HG03571 (cell line): ENCODE measurements at regions not wholly inside any gene's neighbourhood (a gene's known extent, or its start where the extent isn't known, plus 50 kb on each side); places are given as distances from the start of the nearest gene placed in this dataset.

Experiments used
- ATAC-seq: cut with Tn5 transposase; IDR thresholded peaks from one replicate; pipeline ENCODE4 v1.9.1; 2021; ENCODE audit not compliant: unreplicated experiment

DNA sequence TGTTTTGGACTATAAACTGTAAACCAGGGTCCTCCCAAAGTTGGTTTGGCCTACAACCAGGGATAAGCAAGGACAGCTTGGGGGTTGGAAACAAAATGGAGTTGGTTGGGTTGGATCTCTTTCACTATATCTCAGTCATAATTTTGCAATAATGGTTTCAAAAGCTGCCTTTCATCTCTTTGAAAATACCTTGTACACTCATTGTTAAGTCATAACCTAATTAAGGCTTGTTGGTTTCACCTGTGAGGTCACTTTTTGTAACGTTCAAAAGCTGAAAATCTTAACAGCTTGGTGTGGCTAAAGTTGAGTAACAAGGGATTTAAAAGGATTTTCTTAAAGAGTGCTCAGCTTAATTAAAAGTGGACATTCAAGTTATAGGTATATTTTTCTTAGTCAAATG lies 476.1 kb downstream of the IPMK start:
- ATAC-seq, result no peak

DNA sequence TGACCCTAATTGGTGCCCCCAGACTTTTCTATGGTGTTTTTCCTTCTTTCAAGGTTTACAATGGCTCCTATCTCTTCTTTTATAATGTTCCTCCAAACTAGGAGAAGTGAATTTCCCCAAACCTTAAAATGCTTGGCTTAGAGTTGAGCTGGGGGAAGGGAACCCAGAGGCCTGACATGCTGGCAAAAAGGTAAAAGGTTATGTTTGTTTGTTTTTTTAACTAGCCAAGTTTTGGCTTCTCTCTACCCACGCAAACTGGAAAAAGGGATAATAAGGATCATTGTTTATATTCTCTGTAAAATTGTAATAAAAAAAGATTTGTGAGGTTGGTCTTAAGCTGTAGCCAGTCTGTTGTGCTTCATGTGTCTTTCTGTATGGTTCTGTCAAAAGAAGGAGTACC lies 477.0 kb downstream of the IPMK start:
- no peak for ATAC-seq

DNA sequence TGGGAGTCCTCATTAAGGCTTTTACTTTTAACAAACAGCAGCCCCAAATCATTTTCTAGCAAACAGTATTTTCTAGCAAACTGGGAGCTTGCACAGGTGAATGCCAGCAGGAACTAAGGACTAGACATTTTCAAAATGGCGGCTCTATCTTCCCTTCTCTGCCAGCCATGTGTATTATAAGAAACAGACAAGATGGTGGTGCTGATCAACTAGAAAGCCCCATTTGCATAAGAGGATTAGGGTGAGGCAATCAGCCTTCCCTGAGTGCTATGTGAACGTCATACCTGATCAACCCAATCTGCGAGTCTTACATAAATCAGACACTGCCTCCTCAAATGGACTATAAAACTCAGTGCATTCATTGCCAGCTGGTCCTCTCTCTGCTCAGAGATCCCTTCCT lies 479.6 kb downstream of the IPMK start:
- no peak for ATAC-seq

DNA sequence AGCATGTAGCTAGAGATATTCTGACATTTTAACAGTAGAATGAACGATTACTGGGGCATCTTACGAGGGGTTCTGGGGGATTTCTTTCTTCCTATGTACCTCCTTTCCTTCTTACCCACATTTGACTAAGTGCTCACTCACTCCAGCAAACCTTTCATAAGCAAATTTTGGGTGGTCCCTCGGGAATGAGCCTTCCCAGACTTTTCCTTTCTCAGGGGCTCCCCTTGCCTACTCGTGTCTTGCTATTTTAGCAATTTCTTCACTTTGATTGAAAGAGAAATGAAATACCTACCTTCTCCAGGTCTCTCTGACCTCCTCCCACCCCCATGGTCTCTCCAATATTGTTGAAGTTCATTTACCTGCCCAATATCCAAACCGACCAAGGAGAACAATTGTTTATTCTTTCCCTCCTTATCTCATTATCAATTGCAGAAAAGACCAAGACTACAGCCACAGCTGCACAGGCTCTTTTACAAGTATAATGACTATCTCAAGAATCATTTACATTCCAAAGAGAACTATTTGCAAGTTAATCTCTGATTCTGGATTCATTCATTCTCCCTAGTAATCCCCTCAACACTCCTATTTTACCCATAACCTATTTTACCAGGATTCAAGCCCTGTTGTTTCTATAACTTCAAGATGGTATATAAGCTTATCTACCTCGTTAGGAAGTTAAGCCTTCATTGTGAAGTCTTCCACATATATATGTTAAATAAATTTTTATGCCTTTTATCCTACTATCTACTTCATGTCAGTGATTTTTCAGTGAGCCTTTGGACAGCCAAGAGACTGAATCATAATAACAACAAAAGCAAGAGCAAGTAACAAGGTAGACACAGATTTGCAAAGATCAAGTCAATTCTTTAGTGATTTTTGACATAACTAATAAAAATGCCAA lies 480.6 kb downstream of the IPMK start:
- ATAC-seq, result no peak

DNA sequence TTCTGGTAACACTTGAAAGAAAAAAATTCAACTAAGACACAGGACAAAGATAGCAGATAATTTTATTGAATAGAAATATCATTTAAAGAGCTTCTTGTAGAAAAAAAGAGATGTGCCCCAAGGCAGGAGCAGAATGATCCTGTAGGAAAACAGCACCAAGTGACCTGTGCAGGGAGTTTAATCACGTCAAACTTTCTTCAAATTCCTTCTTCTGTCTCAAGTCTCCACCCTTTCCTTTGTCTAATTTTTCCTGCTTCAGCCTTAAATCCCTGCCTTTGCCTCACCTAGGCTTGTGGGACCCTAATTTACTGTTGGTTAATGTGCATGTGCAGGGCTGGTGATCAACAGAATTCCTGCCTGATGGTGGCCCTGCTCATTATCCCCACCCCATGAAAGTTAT lies 481.4 kb downstream of the IPMK start:
- no peak for ATAC-seq

DNA sequence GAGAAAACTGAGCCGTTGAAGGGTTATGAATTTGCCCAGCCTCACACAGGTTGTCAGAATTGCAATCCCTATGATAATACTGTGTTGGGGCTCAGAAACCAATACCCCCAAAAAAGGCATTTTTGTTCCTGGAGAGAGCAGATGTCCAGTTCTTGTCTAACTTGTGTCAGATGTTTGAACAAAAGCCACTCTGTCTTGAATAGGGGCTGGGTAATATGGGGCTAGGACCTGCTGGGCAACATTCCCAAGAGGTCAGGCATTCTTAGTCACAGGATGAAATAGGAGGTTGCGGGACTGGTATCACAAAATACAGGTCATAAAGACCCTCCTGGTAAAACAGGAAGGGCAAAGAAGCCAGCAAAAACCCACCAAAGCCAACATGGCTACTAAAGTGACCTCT lies 482.1 kb downstream of the IPMK start:
- no peak for ATAC-seq

DNA sequence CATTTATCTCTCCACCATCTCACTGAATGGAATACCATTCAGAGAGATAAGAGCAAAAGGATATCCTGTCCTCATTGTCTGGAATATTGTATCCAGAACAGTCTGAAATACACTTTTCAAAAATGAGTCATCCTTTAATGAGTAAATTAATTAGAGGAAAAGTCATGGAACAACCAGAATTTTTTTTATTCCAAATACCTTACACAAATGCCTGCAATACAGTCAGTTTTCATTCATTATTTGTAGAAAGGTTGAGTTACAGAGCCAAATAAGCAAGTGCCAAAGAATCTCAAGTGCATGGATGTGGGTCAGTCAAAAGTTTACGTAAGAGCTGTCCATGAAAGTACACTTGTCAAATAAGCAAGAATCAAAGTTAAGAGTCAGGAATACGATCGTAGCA lies 482.6 kb downstream of the IPMK start:
- ATAC-seq, result no peak

DNA sequence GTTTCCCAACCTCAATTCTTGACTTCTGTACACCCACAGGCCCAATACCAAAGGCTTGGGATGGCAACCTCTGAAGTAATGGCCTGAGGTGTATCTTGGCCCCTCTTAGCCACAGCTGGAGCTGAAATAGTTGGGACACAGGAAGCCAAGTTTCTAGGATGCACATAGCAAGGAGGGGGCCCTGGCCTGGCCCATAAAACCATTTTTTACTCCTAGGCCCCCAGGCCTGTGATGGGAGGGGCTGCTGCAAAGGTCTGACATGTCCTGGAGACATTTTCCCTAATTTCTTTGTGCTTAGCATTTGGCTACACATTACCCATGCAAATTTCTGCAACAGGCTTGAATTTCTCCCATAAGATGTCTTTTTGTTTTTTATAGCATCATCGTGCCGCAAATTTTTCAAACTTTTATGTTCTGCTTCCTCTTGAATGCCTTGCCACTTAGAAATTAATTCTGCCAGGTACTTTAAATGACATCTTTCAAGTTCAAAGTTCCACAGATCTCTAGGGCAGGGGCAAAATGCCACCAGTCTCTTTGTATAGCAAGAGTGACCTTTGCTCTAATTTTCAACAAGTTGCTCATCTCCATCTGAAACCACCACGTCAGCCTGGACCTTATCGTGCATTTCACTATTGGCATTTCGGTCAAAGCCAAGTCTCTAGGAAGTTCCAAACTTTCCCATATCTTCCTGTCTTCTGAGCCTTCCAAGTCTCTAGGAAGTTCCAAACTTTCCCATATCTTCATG lies 490.8 kb downstream of the IPMK start:
- no peak for ATAC-seq

DNA sequence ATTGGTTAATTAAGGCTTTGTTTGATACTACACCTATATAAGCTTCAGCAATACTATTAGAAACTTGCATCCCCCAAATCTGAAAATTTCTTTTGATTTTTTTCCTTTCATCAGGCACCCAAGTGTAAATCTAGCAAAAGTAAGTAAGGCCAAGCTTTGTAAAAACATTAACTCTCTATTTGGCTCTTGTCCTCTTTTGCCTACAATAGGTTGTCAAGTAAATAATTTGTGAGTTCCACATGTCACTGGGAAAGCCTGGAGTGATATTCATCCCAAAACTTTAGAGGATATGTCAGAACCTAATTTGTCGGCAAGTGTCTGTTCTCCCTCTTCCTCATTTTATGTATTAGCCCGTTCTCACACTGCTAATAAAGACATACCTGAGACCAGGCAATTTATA lies 492.4 kb downstream of the IPMK start:
- ATAC-seq, result no peak

DNA sequence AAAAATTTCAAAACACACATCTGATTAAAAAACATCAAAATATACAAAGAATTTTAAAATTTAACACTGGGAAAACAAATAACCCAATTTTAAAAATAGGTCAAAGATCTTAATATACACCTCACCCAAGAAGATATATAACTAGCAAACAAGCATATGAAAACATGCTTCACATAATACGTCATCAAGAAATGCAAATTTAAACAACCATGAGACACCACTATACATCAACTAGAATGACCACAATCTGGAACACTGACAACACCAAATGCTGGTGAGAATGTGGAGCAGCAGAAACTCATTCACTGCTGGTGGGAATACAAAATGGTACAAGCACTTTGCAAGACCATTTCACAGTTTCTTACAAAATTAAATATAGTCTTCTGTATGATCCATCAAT lies 498.4 kb downstream of the IPMK start:
- no peak for ATAC-seq

DNA sequence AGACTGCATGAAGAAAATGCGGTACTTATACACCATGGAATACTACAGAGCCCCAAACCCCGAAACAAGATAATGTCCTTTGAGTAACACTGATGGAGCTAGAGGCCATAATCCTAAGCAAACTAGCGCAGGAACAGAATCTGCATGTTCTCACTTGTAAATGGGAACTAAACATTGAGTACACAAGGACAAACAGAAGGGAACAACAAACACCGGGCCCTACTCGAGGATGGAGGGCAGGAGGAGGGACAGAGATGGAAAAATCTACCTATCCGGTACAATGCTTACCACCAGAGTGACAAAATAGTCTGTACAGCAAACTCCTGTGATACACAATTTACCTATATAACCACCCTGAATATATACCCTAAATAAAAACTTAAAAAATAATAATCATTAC lies 507.9 kb downstream of the IPMK start:
- ATAC-seq, result no peak

DNA sequence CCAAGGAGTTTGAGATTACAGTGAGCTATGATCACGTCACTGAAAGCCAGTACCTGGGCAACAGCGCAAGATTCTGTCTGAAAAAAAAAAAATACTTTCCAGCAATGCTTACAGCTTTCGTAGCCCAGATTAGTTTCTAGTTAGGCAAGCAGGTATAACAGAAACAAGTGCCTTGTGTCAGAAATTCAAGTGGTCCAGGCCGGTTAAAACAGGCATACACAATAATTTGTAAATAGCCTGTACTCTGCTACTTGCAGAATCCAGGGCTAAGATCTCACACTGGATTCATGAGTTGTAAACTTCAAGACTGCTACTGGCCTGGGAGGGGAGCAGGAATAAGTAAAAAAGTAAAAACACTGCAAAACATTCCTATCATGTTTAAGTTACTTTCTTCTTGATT lies 512.9 kb downstream of the IPMK start:
- ATAC-seq, result no peak

DNA sequence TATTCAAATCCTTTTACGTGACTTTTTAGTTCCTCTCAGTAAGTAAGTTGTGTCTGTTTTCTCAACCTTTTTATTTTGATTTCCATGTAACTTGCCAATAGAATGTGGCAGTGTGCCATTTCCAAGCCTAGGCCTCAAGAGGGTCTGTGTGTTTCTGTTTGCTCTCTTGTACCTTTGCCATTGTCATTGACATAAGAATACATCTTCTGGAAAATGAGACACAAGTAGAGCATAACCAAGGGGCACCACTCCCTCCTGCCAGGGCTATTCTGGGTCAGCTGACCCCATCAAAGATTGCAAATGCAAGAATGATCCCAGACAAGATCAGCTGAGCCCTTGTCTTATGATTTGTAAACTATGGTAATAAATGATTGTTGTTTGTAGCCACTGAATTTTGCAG lies 524.0 kb downstream of the IPMK start:
- no peak for ATAC-seq

DNA sequence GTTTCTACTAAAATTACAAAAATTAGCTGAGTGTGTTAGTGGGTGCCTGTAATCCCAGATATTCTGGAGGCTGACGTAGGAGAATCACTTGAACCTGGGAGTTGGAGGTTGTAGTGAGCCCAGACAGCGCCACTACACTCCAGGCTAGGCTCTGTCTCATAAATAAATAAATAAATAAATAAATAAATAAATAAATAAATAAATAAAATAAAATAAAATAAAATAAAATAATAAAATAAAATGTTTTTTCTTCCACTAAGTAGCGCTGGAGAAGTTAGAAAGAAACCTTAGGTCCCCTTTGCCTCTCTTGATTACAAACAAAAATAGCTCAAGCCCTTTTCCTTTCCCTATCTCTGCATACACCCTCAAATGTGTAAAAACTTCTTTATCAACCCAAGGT lies 525.9 kb downstream of the IPMK start:
- no peak for ATAC-seq

DNA sequence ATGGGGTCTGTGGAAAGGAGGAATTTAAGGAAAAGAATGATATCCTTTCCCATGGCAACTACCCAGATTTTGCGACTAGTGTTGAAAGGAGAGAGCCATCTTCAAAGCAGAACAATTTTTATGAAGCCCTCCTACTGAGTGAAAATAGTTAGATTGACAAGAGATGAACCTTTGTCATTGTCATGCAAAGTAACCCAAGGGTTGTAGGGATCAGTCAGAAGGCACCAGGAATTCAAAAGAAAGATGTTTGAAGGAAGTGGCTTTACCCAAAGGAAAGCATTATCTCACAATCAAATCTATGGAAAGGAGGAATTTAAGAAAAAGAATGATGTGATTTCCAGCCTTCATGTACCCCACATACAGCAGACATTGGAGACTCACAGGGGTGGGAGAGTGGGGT lies 544.4 kb downstream of the IPMK start:
- ATAC-seq, result no peak

DNA sequence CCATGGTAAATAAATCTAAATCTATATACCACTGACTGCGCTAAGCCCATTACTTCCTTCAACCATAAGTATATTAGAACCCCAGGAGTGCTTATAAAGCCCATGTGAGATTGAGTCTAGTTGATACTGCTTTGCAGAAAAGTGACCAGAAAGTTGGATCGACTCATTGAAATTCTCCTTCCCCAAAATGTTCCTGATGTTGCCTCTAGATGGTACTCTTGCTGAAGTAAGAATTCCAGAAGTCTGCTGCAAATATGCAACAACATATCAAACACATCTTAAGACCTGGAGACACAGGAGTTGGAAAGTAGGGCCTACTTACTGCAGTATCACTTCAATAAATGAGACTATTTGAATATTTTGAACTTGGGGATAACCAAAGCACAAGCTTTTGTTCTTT lies 550.8 kb downstream of the IPMK start:
- no peak for ATAC-seq

DNA sequence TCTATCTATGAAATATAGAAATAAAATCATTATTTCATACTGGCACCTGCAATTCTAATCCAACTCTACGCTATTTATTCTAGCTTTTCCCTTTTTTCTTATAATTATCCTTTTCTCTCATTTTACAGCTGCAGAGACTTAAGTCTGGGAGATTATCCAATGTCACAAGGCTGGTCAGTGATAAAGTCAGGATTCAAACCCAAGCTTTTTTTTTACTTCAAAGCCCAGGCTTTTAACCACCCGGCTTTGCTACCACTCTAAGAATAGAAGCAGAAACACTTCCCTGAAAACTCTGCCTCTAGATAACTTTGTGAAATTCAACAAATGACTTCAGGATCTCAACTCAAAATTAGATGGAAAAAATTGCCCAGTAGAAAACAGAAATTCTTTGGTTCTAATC lies 552.5 kb downstream of the IPMK start:
- no peak for ATAC-seq

DNA sequence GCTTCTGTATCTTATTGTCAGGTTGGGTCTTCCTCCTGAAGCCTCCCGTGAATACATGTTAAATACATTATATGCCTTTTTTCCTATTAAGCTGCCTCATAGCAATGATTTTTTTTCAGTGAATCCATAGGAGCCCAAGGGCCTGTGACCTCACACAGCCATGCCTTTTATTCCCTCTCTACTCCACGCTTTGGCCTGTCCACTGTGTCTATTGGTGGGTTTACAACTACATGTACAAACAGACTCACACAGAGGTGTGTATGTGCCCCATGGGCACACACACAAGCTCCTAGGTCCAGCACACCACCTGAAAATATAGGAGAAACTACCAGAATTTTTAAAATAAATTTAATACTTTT lies 560.4 kb downstream of the IPMK start:
- no peak for ATAC-seq

DNA sequence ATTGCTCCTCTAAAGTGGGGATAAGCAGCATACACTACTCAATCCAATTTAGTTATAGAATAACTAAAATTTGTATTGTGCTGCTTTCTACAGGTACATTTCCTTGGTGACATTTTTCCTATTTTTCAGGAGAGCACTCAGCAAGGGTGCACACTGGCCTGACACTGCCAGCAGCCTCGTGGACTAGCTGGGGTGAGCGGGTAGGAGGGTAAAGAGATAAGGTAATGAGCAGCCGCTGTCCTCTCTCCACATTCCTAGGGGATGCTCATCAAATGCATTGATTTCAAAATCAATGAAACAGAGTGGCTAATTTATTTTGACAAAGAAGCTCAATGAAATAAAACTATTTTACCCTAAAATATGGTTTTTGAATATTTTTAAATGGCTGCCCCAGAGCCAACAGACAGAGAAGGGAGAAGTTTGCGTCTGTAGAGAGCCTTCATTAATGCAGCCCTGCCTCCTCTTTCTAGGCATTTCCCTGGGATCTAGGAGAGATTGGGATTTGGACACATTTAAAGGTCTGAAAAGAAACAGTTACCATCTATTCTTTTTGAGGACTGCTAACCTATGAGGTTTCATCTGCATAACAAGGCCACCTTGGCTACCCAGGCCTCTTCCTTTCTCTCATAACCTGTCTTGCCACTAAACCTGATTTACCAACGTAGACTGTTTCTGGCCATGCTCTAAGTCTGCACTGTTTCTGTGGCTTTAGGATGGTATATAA lies 561.0 kb downstream of the IPMK start:
- no peak for ATAC-seq

DNA sequence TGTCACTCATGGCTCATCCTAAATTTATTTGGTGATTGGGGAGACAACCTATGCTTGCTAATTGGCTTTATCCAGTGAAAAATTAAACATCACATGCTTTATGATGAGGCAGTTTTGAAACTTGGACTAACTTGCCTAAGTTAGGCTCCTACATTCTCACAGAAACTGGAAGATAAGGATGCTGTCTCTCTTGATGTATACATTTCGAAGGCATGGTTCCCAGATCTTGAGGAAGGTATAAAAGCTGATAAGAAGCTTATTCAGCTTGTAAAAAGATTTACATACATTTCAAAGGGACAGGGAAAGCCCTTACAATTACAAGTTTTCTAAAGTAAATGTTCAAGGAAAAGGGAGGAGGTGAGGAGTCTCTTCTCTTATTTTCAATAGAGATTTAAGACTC lies 561.7 kb downstream of the IPMK start:
- ATAC-seq, result no peak

DNA sequence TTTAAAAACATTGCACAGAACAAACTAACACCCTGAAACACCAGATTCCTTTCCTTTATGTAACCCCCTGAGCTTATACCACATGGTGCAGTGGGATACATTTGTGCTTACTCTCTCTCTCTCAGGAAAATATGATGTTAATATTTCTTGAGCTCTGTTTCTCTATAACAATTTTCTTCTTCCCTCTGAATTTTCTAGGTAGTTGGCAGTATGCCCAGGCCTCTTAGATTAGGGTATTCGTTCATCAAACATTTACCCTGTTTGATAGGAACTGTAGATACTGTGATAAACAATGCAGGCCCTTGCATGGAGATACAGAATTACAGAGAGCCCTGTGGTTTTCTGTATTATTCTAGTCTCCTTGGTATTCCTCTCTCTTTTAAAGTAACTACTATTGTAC lies 567.8 kb downstream of the IPMK start:
- no peak for ATAC-seq

DNA sequence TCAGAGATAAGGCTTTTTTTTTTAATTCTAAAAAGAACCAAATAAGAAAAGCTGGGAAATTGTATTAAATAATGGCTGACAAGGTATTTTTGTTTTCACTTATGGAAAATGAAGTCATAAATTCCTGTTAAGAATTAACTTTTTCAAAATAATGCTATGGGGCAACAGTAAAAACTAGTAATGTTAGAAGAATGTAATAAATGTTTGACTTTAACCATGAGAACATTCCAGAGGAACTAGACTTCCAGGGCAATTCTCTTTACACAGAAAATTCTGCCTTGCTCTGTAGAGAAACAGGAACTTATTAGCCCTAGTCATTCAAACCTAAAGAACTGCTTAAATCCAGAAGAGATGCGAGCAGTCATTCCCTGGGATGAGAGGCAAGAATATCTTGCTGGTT lies 571.1 kb downstream of the IPMK start:
- ATAC-seq, result no peak
